HUES48 (cell line): ENCODE measurements at regions not wholly inside any gene's neighbourhood (a gene's known extent, or its start where the extent isn't known, plus 50 kb on each side); places are given as distances from the start of the nearest gene placed in this dataset.
A peak's percentile ranks its signal among the peaks of the same experiment; 100 is the strongest.
"Not testable (repeated sequence)": the region's sequence is repeated elsewhere in the genome, so short reads cannot be mapped to it uniquely, and the experiment has no call there.

ENCODE experiments used
- H3K27ac ChIP-seq: one replicate; pipeline ENCODE4 v1.7.0; 2013; ENCODE audit warnings: low read depth, low read length, inconsistent platforms
- H3K27me3 ChIP-seq: 2 replicates; pipeline ENCODE4 v1.6.1; 2013; ENCODE audit warnings: mild to moderate bottlenecking, low read length; ENCODE audit not compliant: control insufficient read depth, insufficient read depth
- H3K36me3 ChIP-seq: 2 replicates; pipeline ENCODE4 v1.6.1; 2013; ENCODE audit warnings: low read length; ENCODE audit not compliant: control insufficient read depth, insufficient read depth
- H3K4me1 ChIP-seq: 2 replicates; pipeline ENCODE4 v1.6.1; 2013; ENCODE audit warnings: mild to moderate bottlenecking, low read length; ENCODE audit not compliant: control insufficient read depth, insufficient read depth
- H3K4me3 ChIP-seq: 2 replicates; pipeline ENCODE4 v1.5.1; 2013; ENCODE audit warnings: mild to moderate bottlenecking, low read depth, low read length
- H3K9ac ChIP-seq: 2 replicates; pipeline ENCODE4 v1.6.1; 2013; ENCODE audit warnings: mild to moderate bottlenecking, low read depth, low read length, moderate library complexity
- H3K9me3 ChIP-seq: 2 replicates; pipeline ENCODE4 v1.6.1; 2013; ENCODE audit warnings: low read length; ENCODE audit not compliant: control insufficient read depth, insufficient read depth

DNA sequence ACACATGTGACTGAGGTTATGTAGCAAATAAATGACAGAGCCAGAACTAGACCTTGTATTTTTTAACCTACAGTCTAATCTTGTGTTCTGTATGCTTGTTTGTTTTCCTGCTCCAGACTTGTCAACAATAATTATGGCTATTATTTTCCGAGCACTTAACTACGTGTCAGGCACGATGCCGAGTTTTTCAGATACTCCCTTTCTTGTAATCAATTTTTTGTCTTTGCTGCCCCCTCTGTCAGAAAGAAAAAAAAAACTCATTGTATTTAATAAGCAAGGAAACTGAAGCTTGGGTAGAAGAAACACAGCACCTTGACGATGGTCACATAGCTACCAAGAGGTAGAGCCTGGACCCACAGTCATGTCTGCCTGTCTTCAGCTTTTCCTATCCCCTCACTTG is 95.7 kb upstream of the TRIM77 start:
- H3K4me3 ChIP-seq, H3K27me3 ChIP-seq, H3K4me1 ChIP-seq, H3K27ac ChIP-seq, H3K9ac ChIP-seq, H3K36me3 ChIP-seq, H3K9me3 ChIP-seq: not testable (repeated sequence)

DNA sequence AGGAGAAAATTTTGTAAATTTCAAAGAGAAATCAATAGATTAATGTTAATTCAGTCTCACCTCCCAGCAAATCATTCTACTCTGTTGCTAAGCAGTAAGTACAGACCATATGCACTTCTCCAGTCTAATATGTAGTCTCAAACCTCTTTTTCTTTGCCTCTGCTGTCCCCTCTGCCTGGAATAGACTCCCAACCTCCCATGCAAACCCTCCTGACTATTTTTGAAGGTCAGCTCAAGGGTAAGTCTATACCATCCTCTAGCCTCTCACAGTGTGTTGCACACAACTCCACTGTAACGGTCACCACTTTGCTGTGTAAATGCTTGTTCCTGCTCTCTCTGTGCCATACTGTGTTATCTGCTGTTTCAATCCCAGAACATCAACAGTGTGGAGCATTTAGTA is 94.5 kb upstream of the TRIM77 start:
- not testable (repeated sequence) for H3K36me3 ChIP-seq, H3K4me1 ChIP-seq, H3K9ac ChIP-seq, H3K27me3 ChIP-seq, H3K4me3 ChIP-seq, H3K9me3 ChIP-seq, H3K27ac ChIP-seq

DNA sequence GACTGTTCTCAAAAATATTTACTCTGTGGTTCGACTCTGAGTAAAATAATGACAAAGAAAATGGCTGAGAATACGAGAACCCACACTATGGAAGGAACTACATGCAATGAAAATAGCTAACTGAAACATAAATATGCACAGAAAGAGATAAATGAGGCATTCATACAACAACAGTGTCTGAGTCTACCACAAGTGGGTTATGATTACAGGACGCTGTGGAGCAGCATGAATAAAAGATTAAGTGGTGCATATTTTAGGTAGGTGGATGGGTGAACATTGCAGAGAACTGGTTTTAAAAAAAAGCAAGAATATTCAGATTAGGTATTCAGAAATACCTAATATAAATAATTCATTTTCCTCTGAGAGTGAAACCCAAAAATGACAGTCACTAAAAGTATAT is 93.9 kb upstream of the TRIM77 start:
- H3K27ac ChIP-seq, H3K9me3 ChIP-seq, H3K4me1 ChIP-seq, H3K4me3 ChIP-seq, H3K36me3 ChIP-seq, H3K27me3 ChIP-seq, H3K9ac ChIP-seq: not testable (repeated sequence)

DNA sequence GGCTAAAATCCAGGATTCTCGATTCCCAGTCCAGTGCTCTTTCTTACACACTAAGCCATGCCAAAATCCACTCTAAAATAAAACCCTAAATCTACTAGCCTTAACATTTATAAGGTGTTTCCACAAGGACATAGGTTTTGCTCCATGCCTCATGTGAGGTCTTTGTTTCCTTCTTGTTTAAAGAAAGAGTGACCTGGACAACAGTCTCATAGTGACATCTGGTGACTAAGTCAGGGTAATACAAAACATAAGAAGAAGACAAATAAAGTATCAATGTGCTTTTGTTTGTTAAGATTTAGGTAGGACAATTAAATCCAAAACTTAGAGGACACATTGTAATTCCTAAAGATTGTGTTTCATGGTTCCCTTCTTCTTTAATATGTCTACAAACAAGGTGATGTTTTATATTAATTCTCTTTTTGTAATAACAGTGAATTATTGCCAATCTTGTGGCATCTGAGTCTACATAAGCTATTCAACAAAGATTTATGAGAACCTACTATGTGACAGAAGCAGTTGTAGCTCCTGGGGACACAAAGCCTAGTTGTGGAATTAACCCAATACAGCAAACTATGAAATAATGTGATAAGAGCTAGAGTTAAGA is 93.0 kb upstream of the TRIM77 start:
- not testable (repeated sequence) for H3K27ac ChIP-seq

DNA sequence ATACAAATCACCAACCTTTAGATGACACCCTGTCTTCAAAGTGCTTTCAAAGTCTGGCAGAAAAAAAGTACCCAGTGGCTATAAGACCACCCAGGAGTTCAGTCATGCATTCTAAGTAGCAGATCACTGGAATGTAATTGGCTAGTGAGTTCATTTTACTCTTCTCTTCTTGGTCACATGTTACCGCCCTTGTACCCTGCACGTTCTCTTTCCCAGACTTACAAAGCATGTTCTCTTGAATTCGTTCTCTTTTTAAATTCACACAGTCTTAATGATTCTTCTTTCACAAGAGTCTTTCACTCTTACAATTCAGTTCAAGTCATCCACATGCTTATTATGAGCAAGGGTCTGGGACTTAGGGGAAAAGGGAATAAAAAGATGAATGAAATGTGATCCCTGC is 89.4 kb upstream of the TRIM77 start:
- H3K27me3 ChIP-seq, H3K9me3 ChIP-seq, H3K4me3 ChIP-seq: not testable (repeated sequence)

More for the DNA sequence above, 93.0 kb upstream of the TRIM77 start:
- H3K27me3 ChIP-seq, H3K9me3 ChIP-seq, H3K4me3 ChIP-seq, H3K4me1 ChIP-seq, H3K36me3 ChIP-seq: not testable (repeated sequence)
- H3K9ac ChIP-seq: peak overlapping the region; percentile 3; the same call in 1 of the 2 replicates

DNA sequence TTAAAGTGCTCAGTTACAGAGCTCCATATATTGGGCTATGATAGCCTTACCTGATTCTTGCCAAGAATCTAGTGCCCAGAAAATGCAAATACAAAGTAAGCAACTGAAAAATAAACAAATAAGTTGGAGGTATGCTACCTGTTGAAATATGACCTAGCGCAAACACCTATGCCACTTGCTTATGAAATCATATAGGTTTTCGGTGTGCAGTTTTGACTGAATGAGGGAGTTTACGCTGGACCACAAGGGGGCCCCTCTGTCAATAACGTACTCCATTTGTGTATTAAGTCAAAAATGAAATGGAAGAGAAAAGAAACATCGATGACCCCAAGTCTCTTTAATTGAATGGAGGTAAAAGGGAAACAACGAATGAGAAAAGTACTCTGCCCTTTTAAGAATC is 84.9 kb upstream of the TRIM77 start:
- Histone ChIP-seq H3K9ac (no peak overlapping the region), H3K4me1 (no peaks in the 10 kb centered on the region), H3K27ac (no peak overlapping the region), H3K27me3 (no peaks in the 10 kb centered on the region), H3K4me3 (no peak overlapping the region), H3K36me3 (no peaks in the 10 kb centered on the region), H3K9me3 (no peaks in the 10 kb centered on the region)

More for the DNA sequence above, 89.4 kb upstream of the TRIM77 start:
- not testable (repeated sequence) for H3K9ac ChIP-seq, H3K27ac ChIP-seq, H3K36me3 ChIP-seq, H3K4me1 ChIP-seq

DNA sequence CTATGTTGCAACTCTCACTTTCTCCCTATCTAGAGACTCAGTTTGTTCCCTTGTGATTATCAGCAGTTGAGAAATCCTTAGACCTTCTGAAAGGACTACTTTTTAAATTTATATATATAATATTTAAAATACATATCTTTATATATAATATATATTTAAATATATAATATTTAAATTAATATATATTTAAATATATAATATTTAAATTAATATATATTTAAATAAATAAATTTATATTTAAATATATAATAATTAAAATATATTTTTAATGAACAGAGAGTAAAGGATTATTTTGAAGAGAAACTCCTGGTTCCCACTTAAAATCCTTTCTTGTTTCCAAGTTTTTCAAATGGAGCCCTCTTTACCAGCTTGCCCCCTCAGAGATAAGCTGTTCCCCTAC is 83.7 kb upstream of the TRIM77 start:
- Histone ChIP-seq H3K36me3 (no peaks in the 10 kb centered on the region), H3K9ac (no peak overlapping the region), H3K27me3 (no peaks in the 10 kb centered on the region), H3K27ac (no peak overlapping the region), H3K4me3 (no peak overlapping the region), H3K4me1 (no peaks in the 10 kb centered on the region), H3K9me3 (no peaks in the 10 kb centered on the region)

DNA sequence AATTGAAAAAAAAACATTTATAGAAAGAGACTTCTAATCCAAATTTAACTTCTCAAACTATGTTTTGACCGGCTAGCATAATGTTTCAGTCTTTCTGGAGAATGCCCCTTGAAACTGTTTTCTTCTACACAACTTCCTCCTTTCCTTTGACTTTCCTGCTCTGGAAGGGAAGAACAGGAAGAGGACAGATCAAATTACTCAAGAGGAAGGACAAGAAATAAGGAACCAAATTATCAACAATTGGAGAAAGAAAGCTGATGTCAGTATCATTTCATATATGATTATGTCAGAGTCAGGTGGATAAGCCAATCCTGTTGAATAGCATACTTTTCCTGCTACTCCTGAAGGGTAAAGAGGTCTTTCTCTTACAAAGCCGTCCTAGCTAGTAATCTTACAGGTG is 83.2 kb upstream of the TRIM77 start:
- not testable (repeated sequence) for H3K36me3 ChIP-seq, H3K4me1 ChIP-seq, H3K9me3 ChIP-seq, H3K27me3 ChIP-seq, H3K27ac ChIP-seq, H3K9ac ChIP-seq, H3K4me3 ChIP-seq

DNA sequence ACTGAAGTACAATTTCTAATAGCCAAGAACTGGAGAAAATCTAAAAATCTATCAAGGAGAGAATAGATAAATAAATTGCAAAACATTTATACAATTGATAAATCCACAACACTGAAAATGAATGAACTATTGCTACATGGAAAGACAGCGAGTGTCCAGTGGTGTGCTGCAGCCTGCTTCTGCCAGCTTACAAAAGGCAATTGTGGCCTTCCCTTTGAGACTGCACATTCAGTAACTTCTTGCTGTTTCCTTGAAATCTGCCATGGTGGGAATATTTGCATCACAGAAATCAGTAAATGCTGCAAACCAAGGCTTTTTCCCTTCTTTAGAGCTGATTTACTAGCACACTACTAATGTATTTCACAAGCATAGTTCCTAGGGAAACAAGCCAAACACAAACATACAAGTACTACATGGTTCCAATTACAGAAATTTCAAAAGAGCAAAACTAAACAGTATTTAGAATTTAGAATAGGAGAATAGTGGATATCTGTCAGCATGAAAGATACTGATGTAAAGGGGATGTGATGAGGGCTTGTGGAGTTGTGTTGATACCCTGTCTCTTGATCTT is 76.9 kb upstream of the TRIM77 start:
- H3K9me3 ChIP-seq: no peaks in the 10 kb centered on the region
- H3K27me3 ChIP-seq: no peaks in the 10 kb centered on the region
- H3K27ac ChIP-seq: no peak overlapping the region

DNA sequence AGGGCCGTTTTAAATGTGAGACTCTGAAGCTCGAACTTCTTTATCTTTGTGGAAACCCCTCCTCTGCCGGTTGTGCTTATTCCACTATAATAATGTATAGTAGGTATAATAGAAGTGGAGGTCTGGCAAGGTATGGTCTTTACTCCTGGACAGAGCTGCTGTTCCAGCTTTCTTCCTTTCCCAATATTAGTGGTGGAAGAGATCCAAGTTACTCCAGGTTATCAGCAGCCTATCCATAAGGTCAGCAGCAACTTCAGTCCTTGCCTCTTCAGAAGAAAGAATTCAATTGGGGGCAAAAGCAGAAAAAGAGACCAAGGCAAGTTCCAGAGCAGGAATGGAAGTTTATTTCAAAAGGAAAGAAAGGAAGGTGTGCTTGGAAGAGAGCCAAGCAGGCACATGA is 69.3 kb upstream of the TRIM77 start:
- not testable (repeated sequence) for H3K4me1 ChIP-seq, H3K27ac ChIP-seq, H3K27me3 ChIP-seq, H3K4me3 ChIP-seq, H3K36me3 ChIP-seq, H3K9ac ChIP-seq, H3K9me3 ChIP-seq

More for the DNA sequence above, 76.9 kb upstream of the TRIM77 start:
- no peaks in the 10 kb centered on the region for H3K36me3 ChIP-seq
- no peak overlapping the region for H3K4me3 ChIP-seq
- H3K4me1 ChIP-seq: no peaks in the 10 kb centered on the region
- H3K9ac ChIP-seq: no peak overlapping the region

DNA sequence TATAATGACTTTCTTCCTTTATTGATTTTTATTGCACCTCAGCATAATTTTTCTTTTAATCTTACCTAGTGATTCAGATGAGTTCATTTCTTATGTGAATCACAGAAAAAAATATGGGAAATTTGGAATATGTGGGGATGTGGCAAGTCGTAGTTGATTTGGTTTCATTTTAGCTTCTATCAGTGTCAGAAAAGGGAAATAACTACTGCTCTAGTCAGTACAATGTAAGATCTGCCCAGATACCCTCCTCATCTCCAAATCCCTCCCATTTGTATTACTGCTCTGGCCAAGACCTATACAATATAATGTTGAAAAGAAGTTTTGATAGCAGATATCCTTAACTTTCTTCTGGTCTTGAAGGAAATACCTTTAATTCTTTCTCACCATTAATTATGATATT is 61.9 kb upstream of the TRIM77 start:
- H3K27me3 ChIP-seq, H3K4me3 ChIP-seq, H3K4me1 ChIP-seq, H3K9me3 ChIP-seq, H3K9ac ChIP-seq, H3K27ac ChIP-seq, H3K36me3 ChIP-seq: not testable (repeated sequence)

DNA sequence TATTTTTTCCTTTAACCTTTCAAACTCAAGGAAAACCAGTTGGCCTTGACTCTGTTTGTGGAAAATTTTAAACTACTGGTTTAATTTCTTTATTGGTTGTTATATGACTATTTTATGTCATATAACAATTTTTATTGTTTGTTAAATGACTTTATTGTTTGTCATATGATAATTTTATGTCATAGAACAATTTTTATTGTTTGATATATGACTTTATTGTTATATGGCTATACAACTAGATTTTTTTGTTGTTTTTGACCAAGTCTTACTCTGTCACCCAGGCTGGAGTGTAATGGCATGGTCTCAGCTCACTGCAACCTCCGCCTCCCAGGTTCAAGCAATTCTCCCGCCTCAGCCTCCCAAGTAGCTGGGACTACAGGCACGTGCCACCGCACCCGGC is 61.1 kb upstream of the TRIM77 start:
- H3K36me3 ChIP-seq, H3K9ac ChIP-seq, H3K4me1 ChIP-seq, H3K27ac ChIP-seq, H3K9me3 ChIP-seq, H3K4me3 ChIP-seq, H3K27me3 ChIP-seq: not testable (repeated sequence)
